K562 (cell line): ENCODE measurements at regions not wholly inside any gene's neighbourhood (a gene's known extent, or its start where the extent isn't known, plus 50 kb on each side); places are given as distances from the start of the nearest gene placed in this dataset.
A peak's percentile ranks its signal among the peaks of the same experiment; 100 is the strongest.

Source experiments
- ATAC-seq: fragments of 200-7000 bp; cut with Tn5 transposase; 3 replicates; pipeline ENCODE4 v1.9.1; 2020; ENCODE audit warnings: moderate library complexity
- BruUV-seq: library from RNA; stranded (reverse); fragments of 400-500 nt; replicated peaks from 2 replicates; lab custom pipeline; 2021; lab: Mats Ljungman, UMichigan
- CTCF ChIA-PET: fragments of 300-600 bp; formaldehyde crosslinking; extraction: SDS; loops from one replicate; lab custom pipeline; 2021; ENCODE audit warnings: low intra/inter-chr PET ratio; lab: Yijun Ruan, JAX
- POLR2A ChIA-PET: fragments of 300-600, 350-650 bp; sonication (Branson Sonifier 250); formaldehyde crosslinking; extraction: SDS; loops from one replicate; lab custom pipeline; 2021; ENCODE audit warnings: antibody characterized with exemption, inconsistent platforms; lab: Yijun Ruan, JAX
- DNase-seq, 4 experiments: peaks; one replicate each; pipeline versions ENCODE4 v3.0.0 to v3.0.0-alpha.2; 2011 to 2018; ENCODE audit warnings: low spot score in 3 of 4, mixed read lengths in 3 of 4; ENCODE audit errors: extremely low read depth in 1 of 4
- FAIRE-seq: peaks from 2 replicates; lab custom pipeline; 2011; peaks lifted over from hg19 to GRCh38; lab: Jason Lieb, UNC
- H2AFZ ChIP-seq: 2 replicates; pipeline ENCODE4 v1.6.0; 2011; ENCODE audit warnings: low read depth, low read length, control low read depth, inconsistent platforms
- H3K27ac ChIP-seq: fragments of 200-600 bp; 3 replicates; pipeline ENCODE4 v1.8.0; 2011; ENCODE audit warnings: low read depth, mild to moderate bottlenecking, control low read depth, inconsistent platforms, low read length, moderate library complexity, mixed read lengths; ENCODE audit errors: extremely low read depth
- H3K27me3 ChIP-seq, 2 experiments: fragments of 300-600 bp in 1 of 2; 2 replicates in 1 of 2; 3 replicates in 1 of 2; pipeline versions ENCODE4 v1.6.0 to v1.8.0; 2011; ENCODE audit warnings: inconsistent platforms in 2 of 2, low read length in 2 of 2, mild to moderate bottlenecking in 1 of 2, mixed read lengths in 1 of 2, moderate library complexity in 1 of 2; ENCODE audit not compliant: control insufficient read depth in 2 of 2, insufficient read depth in 2 of 2
- H3K36me3 ChIP-seq: fragments of 300-600 bp; 3 replicates; pipeline ENCODE4 v1.8.0; 2011; ENCODE audit warnings: mild to moderate bottlenecking, low read length, inconsistent platforms; ENCODE audit not compliant: control insufficient read depth, insufficient read depth
- H3K4me1 ChIP-seq, 2 experiments: fragments of 200-600 bp in 1 of 2; replicated peaks in 1 of 2; 2 replicates in 1 of 2; 3 replicates in 1 of 2; pipeline versions ENCODE4 v1.5.1 to v1.8.0; 2011; ENCODE audit warnings: inconsistent platforms in 2 of 2, low read length in 2 of 2, mild to moderate bottlenecking in 1 of 2, mixed read lengths in 1 of 2, moderate library complexity in 1 of 2; ENCODE audit not compliant: control insufficient read depth in 2 of 2, insufficient read depth in 2 of 2
- H3K4me2 ChIP-seq: 2 replicates; pipeline ENCODE4 v1.6.1; 2011; ENCODE audit warnings: low read length, control low read depth, inconsistent platforms, mixed read lengths; ENCODE audit not compliant: insufficient read depth
- H3K4me3 ChIP-seq: fragments of 200-600 bp; sonication (generic), shearing (Covaris generic); 2 replicates; pipeline ENCODE4 v1.5.1; 2016; ENCODE audit warnings: control low read depth, inconsistent platforms
- H3K79me2 ChIP-seq: fragments of 200-600 bp; 3 replicates; pipeline ENCODE4 v1.8.0; 2011; ENCODE audit warnings: low read length, inconsistent platforms; ENCODE audit not compliant: control insufficient read depth, insufficient read depth
- H3K9ac ChIP-seq, 2 experiments: 2 replicates each; pipeline versions ENCODE4 v1.6.0 to v1.6.1; 2011; ENCODE audit warnings: low read depth in 2 of 2, low read length in 2 of 2, control low read depth in 1 of 2, inconsistent platforms in 1 of 2, mild to moderate bottlenecking in 1 of 2, mixed read lengths in 1 of 2; ENCODE audit not compliant: insufficient read depth in 1 of 2
- H3K9me1 ChIP-seq: one replicate; pipeline ENCODE4 v1.6.0; 2011; ENCODE audit warnings: inconsistent platforms, mild to moderate bottlenecking, low read length, moderate library complexity; ENCODE audit not compliant: control insufficient read depth, insufficient read depth
- H3K9me3 ChIP-seq: replicated peaks from 2 replicates; pipeline ENCODE4 v1.5.1; 2011; ENCODE audit warnings: low read depth, low read length, inconsistent platforms; ENCODE audit not compliant: control insufficient read depth, insufficient read depth
- H4K20me1 ChIP-seq: replicated peaks from 2 replicates; pipeline ENCODE4 v1.6.1; 2011; ENCODE audit warnings: low read length, inconsistent platforms, mixed read lengths; ENCODE audit not compliant: control insufficient read depth, insufficient read depth
- BHLHE40 ChIP-seq: IDR thresholded peaks from 2 replicates; pipeline ENCODE4 v1.6.1; 2011; ENCODE audit warnings: low read length, improper control_type of control experiment
- C11orf30 ChIP-seq: fragments of 450-650 bp; IDR thresholded peaks from 2 replicates; pipeline ENCODE4 v1.6.1; 2016; ENCODE audit warnings: low read depth, mild to moderate bottlenecking
- CC2D1A ChIP-seq: fragments of 450-650 bp; IDR thresholded peaks from 2 replicates; pipeline ENCODE4 v1.6.1; 2017; ENCODE audit warnings: mild to moderate bottlenecking
- HDAC1 ChIP-seq, 2 experiments: fragments of 450-650 bp; IDR thresholded peaks; 2 replicates each; pipeline ENCODE4 v1.6.1; 2016 to 2017; ENCODE audit warnings: inconsistent platforms in 1 of 2, mild to moderate bottlenecking in 1 of 2, moderate library complexity in 1 of 2
- HNRNPL ChIP-seq: fragments of 200-400 bp; formaldehyde crosslinking; IDR thresholded peaks from 2 replicates; pipeline ENCODE4 v1.6.1; 2017; ENCODE audit warnings: low read depth, mild to moderate bottlenecking, low read length
- IRF2 ChIP-seq: sonication (generic); formaldehyde crosslinking; IDR thresholded peaks from 2 replicates; pipeline ENCODE4 v1.8.1; 2022; ENCODE audit warnings: mild to moderate bottlenecking, missing genetic modification reagents
- JUNB ChIP-seq: fragments of 450-650 bp; formaldehyde crosslinking; conservative IDR thresholded peaks from 2 replicates; pipeline ENCODE4 v1.4.0; 2020; ENCODE audit warnings: mild to moderate bottlenecking
- MAFF ChIP-seq: IDR thresholded peaks from 2 replicates; pipeline ENCODE4 v1.6.1; 2012; ENCODE audit warnings: low read length, improper control_type of control experiment
- MAFG ChIP-seq: fragments of 450-650 bp; conservative IDR thresholded peaks from 2 replicates; pipeline ENCODE4 v1.6.1; 2016; ENCODE audit warnings: missing genetic modification characterization, missing compliant biosample characterization
- MAFK ChIP-seq: IDR thresholded peaks from 2 replicates; pipeline ENCODE4 v1.6.1; 2011; ENCODE audit warnings: low read length, improper control_type of control experiment
- MTA2 ChIP-seq: fragments of 450-650 bp; IDR thresholded peaks from 2 replicates; pipeline ENCODE4 v1.6.1; 2016; ENCODE audit warnings: low read depth
- NCOA4 ChIP-seq: fragments of 450-650 bp; IDR thresholded peaks from 2 replicates; pipeline ENCODE4 v1.6.1; 2018; ENCODE audit warnings: mild to moderate bottlenecking; ENCODE audit not compliant: partially characterized antibody
- NELFE ChIP-seq: IDR thresholded peaks from 2 replicates; pipeline ENCODE4 v1.6.1; 2011; ENCODE audit warnings: mild to moderate bottlenecking; ENCODE audit not compliant: insufficient read depth, insufficient read length
- NFIX ChIP-seq: fragments of 250-450 bp; sonication (Bioruptor Pico); IDR thresholded peaks from 2 replicates; pipeline ENCODE4 v1.4.0; 2020; ENCODE audit warnings: low read depth, mild to moderate bottlenecking, moderate library complexity
- PML ChIP-seq: IDR thresholded peaks from 2 replicates; pipeline ENCODE4 v1.6.1; 2012; ENCODE audit warnings: low read length, inconsistent platforms
- RAD51 ChIP-seq: fragments of 450-650 bp; IDR thresholded peaks from 2 replicates; pipeline ENCODE4 v1.7.1; 2016; ENCODE audit warnings: low read depth, mild to moderate bottlenecking, borderline replicate concordance
- RBM17 ChIP-seq: fragments of 200-400 bp; formaldehyde crosslinking; IDR thresholded peaks from 2 replicates; pipeline ENCODE4 v1.6.1; 2017; ENCODE audit warnings: low read depth, mild to moderate bottlenecking, low read length, borderline replicate concordance
- RBM25 ChIP-seq: fragments of 200-400 bp; formaldehyde crosslinking; IDR thresholded peaks from 2 replicates; pipeline ENCODE4 v1.6.1; 2018; ENCODE audit warnings: low read length, low read depth, moderate library complexity; ENCODE audit not compliant: severe bottlenecking
- SMC3 ChIP-seq: conservative IDR thresholded peaks from 2 replicates; pipeline ENCODE4 v1.6.1; 2011; ENCODE audit warnings: low read depth, low read length, improper control_type of control experiment; ENCODE audit not compliant: insufficient read depth
- TAF15 ChIP-seq: fragments of 200-400 bp; formaldehyde crosslinking; IDR thresholded peaks from 2 replicates; pipeline ENCODE4 v1.6.1; 2017; ENCODE audit warnings: mild to moderate bottlenecking, low read depth, low read length, moderate library complexity
- ZNF165 ChIP-seq: fragments of 250-450 bp; sonication (Bioruptor Pico); IDR thresholded peaks from 2 replicates; pipeline ENCODE4 v1.4.0; 2020; ENCODE audit warnings: borderline replicate concordance
- ZNF316 ChIP-seq: fragments of 450-650 bp; IDR thresholded peaks from 2 replicates; pipeline ENCODE4 v1.6.1; 2016
- ZNF695 ChIP-seq: fragments of 450-650 bp; formaldehyde crosslinking; IDR thresholded peaks from 2 replicates; pipeline ENCODE4 v1.4.0; 2020; ENCODE audit warnings: mild to moderate bottlenecking, moderate library complexity
- whole genome bisulfite sequencing: fragments of 100-300 bp; shearing (Covaris generic); methylation state at CpG from one replicate; pipeline ENCODE4 v1.1.6; 2016; ENCODE audit warnings: low coverage, mixed read lengths; ENCODE audit not compliant: insufficient coverage; ENCODE audit errors: missing lambda C conversion rate; 5-methylcytosine and 5-hydroxymethylcytosine counted together
- in situ Hi-C: fragments of 300-500 bp; cut with MboI; formaldehyde crosslinking; loops from 4 replicates; pipeline ENCODE4 v1.15.0; 2018; ENCODE audit warnings: inconsistent platforms, mixed read lengths
- intact Hi-C: fragments of 100-400 bp; cut with micrococcal nuclease; formaldehyde crosslinking; loops from 2 replicates; pipeline ENCODE4 v1.14.2; 2022
- TF ChIP-seq, protein P1 (sequence below): sonication (generic); formaldehyde crosslinking; IDR thresholded peaks from 2 replicates; pipeline ENCODE4 v1.8.0; 2022; ENCODE audit warnings: mild to moderate bottlenecking, missing genetic modification reagents, borderline replicate concordance
- TF ChIP-seq, protein P2 (sequence below): fragments of 200-400 bp; formaldehyde crosslinking; IDR thresholded peaks from 2 replicates; pipeline ENCODE4 v1.6.1; 2017; ENCODE audit warnings: mild to moderate bottlenecking, low read depth, low read length, moderate library complexity

DNA sequence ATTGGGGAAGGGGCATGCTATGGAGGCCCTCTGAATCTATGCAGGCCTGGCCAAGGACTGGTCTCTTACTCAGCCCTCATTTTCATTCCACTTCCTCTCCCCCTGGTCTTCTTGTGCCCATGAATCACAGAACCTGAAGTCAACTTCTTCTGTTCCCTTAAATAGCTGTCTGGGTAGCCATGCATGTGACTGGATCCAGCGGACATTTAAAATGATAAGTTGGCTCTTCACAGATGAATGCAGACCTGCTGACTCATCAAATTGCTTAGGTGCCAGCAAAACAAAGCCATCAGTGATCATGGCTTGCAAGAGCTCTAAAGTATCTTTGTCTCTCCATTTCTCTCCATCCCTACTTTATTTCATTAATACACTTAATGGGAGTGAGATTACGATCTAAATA lies 90.1 kb upstream of the CADPS start:
- ATAC-seq: no peak
- H3K9ac ChIP-seq: no peak overlapping the region
- 0% methylated on average over 2 of the region's 2 CpGs for WGBS
- intact Hi-C loops: no loop called here
- ChIA-PET CTCF (no interaction called here), POLR2A (no interaction called here)
- H3K9me1 ChIP-seq: no peaks in the 10 kb centered on the region
- no peak for FAIRE-seq
- H3K79me2 ChIP-seq: no peaks in the 10 kb centered on the region
- H3K36me3 ChIP-seq: no peaks in the 10 kb centered on the region
- no peak overlapping the region for H3K4me2 ChIP-seq
- no peak overlapping the region for H3K27ac ChIP-seq
- H3K4me3 ChIP-seq: no peak overlapping the region
- no peak for DNase-seq
- no peak for TF ChIP-seq IRF2 (CRISPR knock-in tag)
- peak; percentile 83 for TF ChIP-seq ZNF316
- TF ChIP-seq ZNF165: no peak
- TF ChIP-seq MAFG (tag): peak; percentile 87
- TF ChIP-seq RBM25: no peak
- no peak for TF ChIP-seq NELFE
- TF ChIP-seq, protein P1, sequence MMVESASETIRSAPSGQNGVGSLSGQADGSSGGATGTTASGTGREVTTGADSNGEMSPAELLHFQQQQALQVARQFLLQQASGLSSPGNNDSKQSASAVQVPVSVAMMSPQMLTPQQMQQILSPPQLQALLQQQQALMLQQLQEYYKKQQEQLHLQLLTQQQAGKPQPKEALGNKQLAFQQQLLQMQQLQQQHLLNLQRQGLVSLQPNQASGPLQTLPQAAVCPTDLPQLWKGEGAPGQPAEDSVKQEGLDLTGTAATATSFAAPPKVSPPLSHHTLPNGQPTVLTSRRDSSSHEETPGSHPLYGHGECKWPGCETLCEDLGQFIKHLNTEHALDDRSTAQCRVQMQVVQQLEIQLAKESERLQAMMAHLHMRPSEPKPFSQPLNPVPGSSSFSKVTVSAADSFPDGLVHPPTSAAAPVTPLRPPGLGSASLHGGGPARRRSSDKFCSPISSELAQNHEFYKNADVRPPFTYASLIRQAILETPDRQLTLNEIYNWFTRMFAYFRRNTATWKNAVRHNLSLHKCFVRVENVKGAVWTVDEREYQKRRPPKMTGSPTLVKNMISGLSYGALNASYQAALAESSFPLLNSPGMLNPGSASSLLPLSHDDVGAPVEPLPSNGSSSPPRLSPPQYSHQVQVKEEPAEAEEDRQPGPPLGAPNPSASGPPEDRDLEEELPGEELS (CRISPR knock-in tag): no peak
- TF ChIP-seq SMC3: no peak
- no peak for TF ChIP-seq RBM17
- no peak for TF ChIP-seq HDAC1 (IDR thresholded peaks at IDR 0.05)
- peak; percentile 95 for TF ChIP-seq MAFK
- TF ChIP-seq BHLHE40: no peak
- TF ChIP-seq MAFF: peak; percentile 90
- TF ChIP-seq C11orf30: peak; percentile 80
- no peak for TF ChIP-seq RAD51
- TF ChIP-seq HNRNPL: no peak
- TF ChIP-seq TAF15: no peak
- TF ChIP-seq ZNF695 (CRISPR knock-in tag): no peak
- TF ChIP-seq NCOA4: no peak
- no peak for TF ChIP-seq PML
- no peak for TF ChIP-seq MTA2
- TF ChIP-seq, protein P2, sequence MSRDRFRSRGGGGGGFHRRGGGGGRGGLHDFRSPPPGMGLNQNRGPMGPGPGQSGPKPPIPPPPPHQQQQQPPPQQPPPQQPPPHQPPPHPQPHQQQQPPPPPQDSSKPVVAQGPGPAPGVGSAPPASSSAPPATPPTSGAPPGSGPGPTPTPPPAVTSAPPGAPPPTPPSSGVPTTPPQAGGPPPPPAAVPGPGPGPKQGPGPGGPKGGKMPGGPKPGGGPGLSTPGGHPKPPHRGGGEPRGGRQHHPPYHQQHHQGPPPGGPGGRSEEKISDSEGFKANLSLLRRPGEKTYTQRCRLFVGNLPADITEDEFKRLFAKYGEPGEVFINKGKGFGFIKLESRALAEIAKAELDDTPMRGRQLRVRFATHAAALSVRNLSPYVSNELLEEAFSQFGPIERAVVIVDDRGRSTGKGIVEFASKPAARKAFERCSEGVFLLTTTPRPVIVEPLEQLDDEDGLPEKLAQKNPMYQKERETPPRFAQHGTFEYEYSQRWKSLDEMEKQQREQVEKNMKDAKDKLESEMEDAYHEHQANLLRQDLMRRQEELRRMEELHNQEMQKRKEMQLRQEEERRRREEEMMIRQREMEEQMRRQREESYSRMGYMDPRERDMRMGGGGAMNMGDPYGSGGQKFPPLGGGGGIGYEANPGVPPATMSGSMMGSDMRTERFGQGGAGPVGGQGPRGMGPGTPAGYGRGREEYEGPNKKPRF: no peak
- TF ChIP-seq CC2D1A: no peak
- TF ChIP-seq NFIX: no peak
- TF ChIP-seq JUNB (CRISPR knock-in tag): no peak
- no peaks in the 10 kb centered on the region for H3K27me3 ChIP-seq
- BruUV-seq: no TSS peak
- no peaks in the 10 kb centered on the region for H3K4me1 ChIP-seq
- H2AFZ ChIP-seq: no peak overlapping the region
- in situ Hi-C loops: no loop called here
- H4K20me1 ChIP-seq: no peaks in the 10 kb centered on the region
- no peaks in the 10 kb centered on the region for H3K9me3 ChIP-seq
